GM10248 (cell line): ENCODE measurements at regions not wholly inside any gene's neighbourhood (a gene's known extent, or its start where the extent isn't known, plus 50 kb on each side); places are given as distances from the start of the nearest gene placed in this dataset.

Experiments
- CTCF ChIA-PET: fragments of 300-600 bp; sonication (Branson Sonifier 250); formaldehyde crosslinking; extraction: SDS; loops from one replicate; lab custom pipeline; 2021; ENCODE audit warnings: antibody characterized with exemption; lab: Yijun Ruan, JAX
- POLR2A ChIA-PET: fragments of 350-650 bp; sonication (Branson Sonifier 250); formaldehyde crosslinking; extraction: SDS; loops from one replicate; lab custom pipeline; 2020; ENCODE audit warnings: antibody characterized with exemption; lab: Yijun Ruan, JAX
- DNase-seq: peaks from one replicate; pipeline ENCODE4 v3.0.0; 2012; ENCODE audit errors: extremely low spot score
- TF ChIP-seq, protein P1 (sequence below): IDR thresholded peaks from 2 replicates; pipeline ENCODE4 v1.5.1; 2012; ENCODE audit warnings: mild to moderate bottlenecking, low read depth; ENCODE audit errors: extremely low read depth, missing control alignments, control extremely low read depth

DNA sequence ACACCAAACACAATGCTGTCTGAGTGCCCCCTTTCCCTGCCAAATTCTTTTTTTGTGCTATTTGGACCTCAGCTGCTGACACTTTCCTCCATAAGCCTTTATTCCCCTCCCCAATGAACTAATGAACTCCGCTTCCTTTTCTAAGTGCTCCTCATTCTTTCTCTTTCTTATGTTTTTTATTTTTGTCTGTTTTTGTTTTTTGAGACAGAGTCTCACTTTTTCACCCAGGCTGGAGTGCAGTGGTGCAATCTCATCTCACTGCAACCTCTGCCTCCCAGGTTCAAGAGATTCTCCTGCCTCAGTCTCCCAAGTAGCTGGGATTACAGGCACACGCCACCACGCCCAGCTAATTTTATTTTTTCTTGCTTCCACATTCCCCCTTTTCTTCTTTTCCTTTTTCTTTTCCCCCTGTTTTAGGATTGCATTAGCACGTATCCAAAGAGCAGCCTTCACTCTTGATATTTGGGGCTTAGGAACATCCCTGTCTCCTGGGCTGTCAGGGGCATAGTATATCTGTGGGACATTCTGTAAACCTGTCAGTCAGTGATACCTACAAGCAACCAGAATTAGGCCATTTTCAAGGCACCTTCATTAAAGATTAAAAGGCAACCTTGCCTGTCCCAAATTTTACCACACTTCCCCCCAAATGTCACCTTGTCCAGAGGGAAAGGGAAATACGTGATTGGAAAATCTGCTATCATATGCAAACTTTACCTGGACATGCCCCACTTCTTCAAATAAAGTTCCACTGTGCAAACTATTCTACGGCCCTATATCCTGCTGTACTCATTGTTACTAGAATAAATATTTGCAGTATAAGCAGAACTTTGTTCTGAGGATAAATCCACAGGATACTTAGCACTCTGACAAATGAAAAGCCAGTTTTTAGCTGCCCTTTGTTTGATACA lies 65.1 kb upstream of the ACSL3 start:
- ChIA-PET CTCF (interaction anchor here (1.0 to 2.6 kb wide), 6 partner anchors 11 to 89 kb away, joined by 3 to 16 read pairs (median 4); no protein-coding TSS in a partner anchor), POLR2A (no interaction called here)
- TF ChIP-seq, protein P1, sequence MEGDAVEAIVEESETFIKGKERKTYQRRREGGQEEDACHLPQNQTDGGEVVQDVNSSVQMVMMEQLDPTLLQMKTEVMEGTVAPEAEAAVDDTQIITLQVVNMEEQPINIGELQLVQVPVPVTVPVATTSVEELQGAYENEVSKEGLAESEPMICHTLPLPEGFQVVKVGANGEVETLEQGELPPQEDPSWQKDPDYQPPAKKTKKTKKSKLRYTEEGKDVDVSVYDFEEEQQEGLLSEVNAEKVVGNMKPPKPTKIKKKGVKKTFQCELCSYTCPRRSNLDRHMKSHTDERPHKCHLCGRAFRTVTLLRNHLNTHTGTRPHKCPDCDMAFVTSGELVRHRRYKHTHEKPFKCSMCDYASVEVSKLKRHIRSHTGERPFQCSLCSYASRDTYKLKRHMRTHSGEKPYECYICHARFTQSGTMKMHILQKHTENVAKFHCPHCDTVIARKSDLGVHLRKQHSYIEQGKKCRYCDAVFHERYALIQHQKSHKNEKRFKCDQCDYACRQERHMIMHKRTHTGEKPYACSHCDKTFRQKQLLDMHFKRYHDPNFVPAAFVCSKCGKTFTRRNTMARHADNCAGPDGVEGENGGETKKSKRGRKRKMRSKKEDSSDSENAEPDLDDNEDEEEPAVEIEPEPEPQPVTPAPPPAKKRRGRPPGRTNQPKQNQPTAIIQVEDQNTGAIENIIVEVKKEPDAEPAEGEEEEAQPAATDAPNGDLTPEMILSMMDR: no peak
- DNase-seq: no peak

DNA sequence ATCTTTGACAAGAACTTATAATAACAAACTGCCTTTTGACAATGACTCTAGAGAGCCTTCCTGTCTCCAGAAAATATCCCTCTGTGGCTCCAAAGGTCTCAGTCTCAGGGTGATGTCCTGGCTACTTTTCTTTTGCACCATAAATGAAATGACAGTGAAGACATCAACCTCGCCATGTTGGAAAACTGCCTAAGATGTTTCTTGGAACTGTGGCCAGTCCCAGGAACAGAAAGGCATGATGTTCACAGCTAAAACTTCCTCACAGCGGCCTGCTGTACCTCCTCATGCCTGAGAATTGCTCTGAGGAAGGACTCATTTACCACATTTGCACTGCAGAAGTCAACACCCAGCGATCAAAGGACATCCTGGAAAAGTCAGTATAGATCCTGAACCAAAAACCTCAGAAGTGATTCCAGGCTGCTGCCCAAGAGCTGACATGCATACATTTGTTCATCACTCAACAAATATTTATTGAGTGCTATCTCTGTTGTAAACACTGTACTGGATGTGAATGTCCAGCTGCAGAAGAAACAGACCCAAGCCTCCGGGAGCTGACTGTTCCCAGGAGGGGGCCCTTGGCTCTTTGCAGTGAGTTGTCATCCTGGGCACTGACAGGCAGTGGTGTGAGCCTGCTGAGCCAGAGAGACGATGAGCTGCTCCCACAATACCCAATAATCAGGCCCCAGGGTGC lies 64.3 kb upstream of the ACSL3 start:
- ChIA-PET CTCF (interaction anchor here (0.8 to 2.6 kb wide), 19 partner anchors 8 to 142 kb away, joined by 3 to 16 read pairs (median 3); no protein-coding TSS in a partner anchor), POLR2A (no interaction called here)
- TF ChIP-seq, protein P1: no peak
- DNase-seq: no peak

DNA sequence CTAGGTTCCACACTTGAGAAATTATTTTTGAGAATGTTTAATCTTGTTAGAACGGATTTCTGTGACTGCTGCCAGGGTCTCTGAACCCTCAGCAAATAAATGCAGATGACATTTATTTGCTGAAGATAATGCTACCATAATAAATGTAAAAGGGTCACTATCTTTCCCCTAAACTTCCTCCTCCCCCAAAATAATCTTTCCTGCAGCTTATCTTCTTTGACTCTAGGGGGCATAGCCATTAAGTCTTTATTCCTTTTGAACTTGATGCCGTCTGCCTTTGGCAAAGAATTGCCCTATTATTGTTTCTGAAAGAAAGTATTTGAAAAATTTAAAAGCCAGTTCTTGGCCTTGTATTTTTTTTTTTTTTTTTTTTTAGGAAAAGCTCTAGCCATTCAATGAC lies 63.6 kb upstream of the ACSL3 start:
- TF ChIP-seq, protein P1: peak; percentile 41
- POLR2A ChIA-PET: interaction anchor here (0.6 kb wide), 1 partner anchor 65 kb away, joined by 5 read pairs; no protein-coding TSS in a partner anchor
- DNase-seq: peak; percentile 31
- CTCF ChIA-PET: interaction anchor here (0.7 to 2.6 kb wide), 18 partner anchors 8 to 450 kb away, joined by 3 to 16 read pairs (median 4); no protein-coding TSS in a partner anchor

DNA sequence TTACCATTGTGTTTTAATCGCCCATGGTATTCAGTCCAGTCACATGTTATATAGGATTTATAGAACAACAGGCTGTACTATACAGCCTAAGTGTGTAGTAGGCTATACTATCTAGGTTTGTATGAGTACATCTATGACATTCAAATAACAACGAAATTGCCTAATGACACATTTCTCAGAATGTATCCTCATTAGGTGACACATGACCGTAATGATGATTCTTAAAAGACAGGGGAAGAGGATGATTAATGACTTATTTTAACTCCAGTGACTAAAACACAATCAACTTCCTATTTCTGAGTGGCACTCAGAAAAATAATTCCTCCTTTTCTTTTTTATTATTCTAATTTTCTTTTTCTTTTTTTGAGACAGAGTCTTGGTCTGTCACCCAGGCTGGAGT lies 63.0 kb upstream of the ACSL3 start:
- CTCF ChIA-PET: interaction anchor here (0.6 to 2.6 kb wide), 13 partner anchors 9 to 450 kb away, joined by 3 to 16 read pairs (median 4); no protein-coding TSS in a partner anchor
- POLR2A ChIA-PET: interaction anchor here (0.6 kb wide), 1 partner anchor 64 kb away, joined by 5 read pairs; no protein-coding TSS in a partner anchor

DNA sequence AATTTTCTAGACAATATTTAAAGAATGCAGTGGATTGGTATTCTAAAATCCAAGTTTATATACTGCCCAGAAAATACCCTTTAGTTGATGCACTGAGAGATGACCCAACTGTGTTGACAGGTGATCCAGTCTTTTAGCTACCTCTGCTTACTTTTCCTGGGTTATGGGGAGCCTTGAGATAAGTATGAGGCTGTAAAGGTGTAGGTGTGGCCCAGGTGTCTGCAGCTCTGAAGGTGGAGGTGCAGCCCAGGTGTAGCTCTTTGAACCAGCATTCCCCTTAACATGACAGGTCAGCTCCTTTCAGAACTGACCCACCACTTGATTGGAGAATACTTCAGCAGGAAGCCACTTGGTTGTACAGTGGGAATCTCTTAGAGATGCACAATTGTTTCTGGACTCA lies 62.3 kb upstream of the ACSL3 start:
- CTCF ChIA-PET: interaction anchor here (1.2 to 2.6 kb wide), 5 partner anchors 9 to 104 kb away, joined by 3 to 16 read pairs (median 5); no protein-coding TSS in a partner anchor
- DNase-seq: no peak

More for the DNA sequence above, 63.0 kb upstream of the ACSL3 start:
- TF ChIP-seq, protein P1: no peak
- DNase-seq: no peak

More for the DNA sequence above, 62.3 kb upstream of the ACSL3 start:
- POLR2A ChIA-PET: no interaction called here
- TF ChIP-seq, protein P1: no peak
